Activated CD8-positive, alpha-beta T cell treated with anti-CD3 and anti-CD28 coated beads, Interleukin-2, amount 10 ng/mL, durations not matched to agents 7 days and 5 days (primary cell): ENCODE measurements at regions not wholly inside any gene's neighbourhood (a gene's known extent, or its start where the extent isn't known, plus 50 kb on each side); places are given as distances from the start of the nearest gene placed in this dataset.
A peak's percentile ranks its signal among the peaks of the same experiment; 100 is the strongest.
"Not testable (repeated sequence)": the region's sequence is repeated elsewhere in the genome, so short reads cannot be mapped to it uniquely, and the experiment has no call there.

ENCODE experiments used
- ATAC-seq: fragments of 150-1000 bp; cut with Tn5 transposase; one replicate; pipeline ENCODE4 v1.10.0; 2021; ENCODE audit warnings: moderate library complexity
- CTCF ChIA-PET: fragments of 350-600 bp; sonication (Branson Sonifier 250); formaldehyde crosslinking; loops from one replicate; lab custom pipeline; 2021; ENCODE audit warnings: antibody characterized with exemption; lab: Charles Lee
- POLR2A ChIA-PET: fragments of 350-600 bp; sonication (Branson Sonifier 250); formaldehyde crosslinking; loops from one replicate; lab custom pipeline; 2021; ENCODE audit warnings: antibody characterized with exemption; lab: Charles Lee
- DNase-seq: peaks from one replicate; pipeline ENCODE4 v3.0.0-alpha.2; 2020
- H3K27ac Mint-ChIP-seq: one replicate; pipeline ENCODE4 v1.8.0; 2021; ENCODE audit warnings: mild to moderate bottlenecking, mixed read lengths
- H3K27me3 Mint-ChIP-seq: one replicate; pipeline ENCODE4 v1.8.0; 2021; ENCODE audit warnings: low read depth, mixed read lengths
- H3K36me3 Mint-ChIP-seq: one replicate; pipeline ENCODE4 v1.8.0; 2021; ENCODE audit warnings: low read depth, mixed read lengths
- H3K4me1 Mint-ChIP-seq: one replicate; pipeline ENCODE4 v1.8.0; 2021; ENCODE audit warnings: low read depth, mixed read lengths
- H3K4me3 Mint-ChIP-seq: one replicate; pipeline ENCODE4 v1.8.0; 2021; ENCODE audit warnings: mild to moderate bottlenecking, mixed read lengths
- H3K9me3 Mint-ChIP-seq: one replicate; pipeline ENCODE4 v1.8.0; 2022; ENCODE audit warnings: mixed read lengths; ENCODE audit not compliant: insufficient read depth

DNA sequence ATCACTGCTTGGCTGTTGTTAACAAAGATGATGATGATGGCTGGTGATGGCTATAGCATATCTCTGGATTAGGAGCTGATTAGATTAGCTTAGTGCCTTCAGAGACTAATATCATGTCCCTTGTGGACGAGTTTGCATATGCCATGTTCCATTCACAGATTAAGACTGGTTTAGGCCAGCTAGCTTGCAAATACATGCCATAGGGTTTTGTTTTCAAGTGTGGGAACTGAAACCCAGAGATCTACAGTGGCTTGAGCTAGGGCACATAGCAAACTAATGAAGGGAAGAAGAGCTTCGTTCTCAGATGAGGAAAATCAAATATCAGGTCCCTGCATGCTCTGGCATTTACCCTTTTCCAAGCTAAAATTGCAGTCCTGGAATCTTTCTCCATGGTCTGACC is 492.3 kb downstream of the MAGEE1 start:
- H3K36me3 Mint-ChIP-seq, result no peaks in the 10 kb centered on the region
- no peaks in the 10 kb centered on the region for H3K27me3 Mint-ChIP-seq
- DNase-seq (no peak), ATAC-seq (no peak)
- no peak overlapping the region for H3K4me3 Mint-ChIP-seq
- POLR2A ChIA-PET, result no interaction called here
- CTCF ChIA-PET, result no interaction called here
- H3K9me3 Mint-ChIP-seq, result no peaks in the 10 kb centered on the region
- no peak overlapping the region for H3K27ac Mint-ChIP-seq
- no peaks in the 10 kb centered on the region for H3K4me1 Mint-ChIP-seq

DNA sequence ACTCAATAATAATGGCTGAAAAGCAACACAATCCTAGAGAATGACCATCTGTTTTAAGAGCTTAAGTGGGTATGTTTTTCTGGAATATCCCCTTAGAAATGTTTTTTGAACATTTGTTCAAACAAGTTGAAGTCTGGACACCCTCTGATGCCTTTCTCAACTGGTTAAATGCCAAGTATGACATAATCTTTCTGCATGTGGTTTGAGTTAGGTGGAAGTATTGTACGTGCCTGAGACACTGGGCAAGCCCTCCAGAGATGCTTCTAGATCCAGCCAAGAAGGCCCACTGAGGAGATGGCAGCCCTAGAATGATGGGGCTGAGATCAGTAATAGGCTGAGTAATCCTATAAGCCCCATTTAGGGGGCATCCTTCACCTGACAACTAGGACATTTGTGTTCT is 493.1 kb downstream of the MAGEE1 start:
- no peak for DNase-seq
- H3K36me3 Mint-ChIP-seq, result no peaks in the 10 kb centered on the region
- H3K27ac Mint-ChIP-seq, result no peak overlapping the region
- no peaks in the 10 kb centered on the region for H3K27me3 Mint-ChIP-seq
- POLR2A ChIA-PET, result no interaction called here
- ATAC-seq, result no peak
- no peaks in the 10 kb centered on the region for H3K9me3 Mint-ChIP-seq
- no peak overlapping the region for H3K4me3 Mint-ChIP-seq
- CTCF ChIA-PET, result no interaction called here
- H3K4me1 Mint-ChIP-seq, result no peaks in the 10 kb centered on the region

DNA sequence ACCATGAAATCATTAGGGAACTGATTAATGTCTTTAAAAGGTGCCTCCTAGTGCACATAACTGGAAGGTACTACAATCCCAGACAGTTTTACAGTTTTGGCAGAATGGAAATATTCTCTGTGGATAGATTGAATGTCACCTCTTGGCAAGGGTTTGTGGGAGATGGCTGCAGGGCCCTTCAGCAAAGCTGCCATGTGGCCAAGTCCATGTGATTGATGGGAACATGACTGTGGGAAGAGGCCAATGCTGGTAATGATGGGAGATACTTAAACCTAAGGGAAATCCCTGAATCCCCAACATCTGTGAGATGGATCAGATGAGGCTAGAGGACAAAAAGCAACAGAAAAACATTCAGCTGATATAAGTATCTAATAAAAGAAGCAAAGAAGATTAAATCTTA is 493.7 kb downstream of the MAGEE1 start:
- Mint-ChIP-seq H3K4me1 (no peaks in the 10 kb centered on the region), H3K36me3 (no peaks in the 10 kb centered on the region), H3K4me3 (no peak overlapping the region), H3K27ac (no peak overlapping the region), H3K9me3 (no peaks in the 10 kb centered on the region), H3K27me3 (no peaks in the 10 kb centered on the region)
- DNase-seq (no peak), ATAC-seq (no peak)
- POLR2A ChIA-PET, result no interaction called here
- CTCF ChIA-PET, result no interaction called here

DNA sequence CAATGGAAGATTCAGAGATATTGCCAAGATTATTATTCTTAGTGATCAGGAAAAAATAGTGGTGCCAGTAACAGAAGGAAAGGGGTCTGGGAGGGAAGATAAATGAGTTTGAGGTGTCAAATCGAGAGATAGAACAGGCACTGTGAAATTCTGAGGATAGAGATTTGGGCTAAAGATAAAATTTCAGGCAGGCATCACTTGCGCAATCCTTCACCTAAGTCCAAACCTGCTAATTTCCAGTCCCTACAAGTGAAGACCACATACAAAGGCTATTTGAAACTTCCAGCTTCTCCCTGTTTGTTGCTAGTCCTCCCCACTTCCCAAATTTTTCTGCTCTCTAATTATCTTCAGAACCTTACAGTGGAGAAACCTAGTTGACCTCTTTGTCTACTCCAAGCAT is 494.6 kb downstream of the MAGEE1 start:
- Mint-ChIP-seq H3K27ac (no peak overlapping the region), H3K4me3 (no peak overlapping the region), H3K27me3 (no peaks in the 10 kb centered on the region), H3K9me3 (no peaks in the 10 kb centered on the region), H3K36me3 (no peaks in the 10 kb centered on the region), H3K4me1 (no peaks in the 10 kb centered on the region)
- CTCF ChIA-PET, result no interaction called here
- ATAC-seq (no peak), DNase-seq (no peak)
- POLR2A ChIA-PET, result no interaction called here

DNA sequence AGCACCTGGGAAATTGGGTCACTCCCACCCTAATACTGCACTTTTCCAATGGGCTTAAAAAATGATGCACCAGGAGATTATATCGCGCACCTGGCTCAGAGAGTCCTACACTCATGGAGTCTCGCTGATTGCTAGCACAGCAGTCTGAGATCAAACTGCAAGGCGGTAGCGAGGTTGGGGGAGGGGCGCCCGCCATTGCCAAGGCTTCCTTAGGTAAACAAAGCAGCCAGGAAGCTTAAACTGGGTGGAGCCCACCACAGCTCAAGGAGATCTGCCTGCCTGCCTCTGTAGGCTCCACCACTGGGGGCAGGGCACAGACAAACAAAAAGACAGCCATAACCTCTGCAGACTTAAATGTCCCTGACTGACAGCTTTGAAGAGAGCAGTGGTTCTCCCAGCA is 497.1 kb downstream of the MAGEE1 start:
- H3K27ac Mint-ChIP-seq, CTCF ChIA-PET, H3K9me3 Mint-ChIP-seq, H3K36me3 Mint-ChIP-seq, POLR2A ChIA-PET, DNase-seq, H3K4me3 Mint-ChIP-seq, H3K27me3 Mint-ChIP-seq, ATAC-seq, H3K4me1 Mint-ChIP-seq: not testable (repeated sequence)

DNA sequence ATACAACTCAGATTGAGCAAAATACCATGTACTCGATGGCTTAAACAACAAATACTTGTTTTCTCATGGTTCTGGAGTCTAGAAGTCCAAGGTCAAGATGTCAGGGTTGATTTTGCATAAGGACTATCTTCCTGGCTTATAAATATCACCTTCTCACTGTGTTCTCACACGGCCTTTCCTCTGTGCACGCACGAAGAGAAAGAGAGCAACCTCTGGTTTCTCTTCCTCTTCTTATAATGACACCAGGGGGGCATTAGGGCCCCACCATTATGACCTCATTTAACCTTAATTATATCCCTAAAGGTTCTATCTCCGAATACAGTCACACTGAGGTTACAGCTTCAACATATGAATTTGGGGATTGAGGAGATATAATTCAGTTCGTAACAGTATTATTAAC is 504.0 kb downstream of the MAGEE1 start:
- H3K27ac Mint-ChIP-seq, result no peak overlapping the region
- no peaks in the 10 kb centered on the region for H3K9me3 Mint-ChIP-seq
- no peaks in the 10 kb centered on the region for H3K27me3 Mint-ChIP-seq
- ChIA-PET CTCF (no interaction called here), POLR2A (no interaction called here)
- DNase-seq (no peak), ATAC-seq (no peak)
- no peaks in the 10 kb centered on the region for H3K4me1 Mint-ChIP-seq
- no peaks in the 10 kb centered on the region for H3K36me3 Mint-ChIP-seq
- no peak overlapping the region for H3K4me3 Mint-ChIP-seq

DNA sequence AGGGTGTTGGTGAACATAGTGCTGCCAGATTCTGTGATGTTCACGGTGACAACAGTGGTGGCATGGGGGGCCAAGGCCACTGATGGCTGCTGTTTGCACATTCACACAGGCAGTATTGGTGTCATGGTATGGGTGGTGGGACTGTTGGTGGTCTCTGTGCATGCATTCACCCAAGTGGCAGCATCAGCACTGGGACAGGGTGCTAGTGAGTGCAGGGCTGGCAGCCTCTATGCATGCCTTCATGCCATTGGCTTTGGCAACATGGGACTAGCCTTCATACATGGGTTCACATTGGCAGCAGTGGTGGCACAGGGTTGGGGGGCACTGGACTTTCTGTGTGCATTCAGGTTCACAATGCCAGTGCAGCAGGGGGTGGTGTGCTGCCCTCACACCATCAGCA is 489.7 kb upstream of the FGF16 start:
- Mint-ChIP-seq H3K4me3 (no peak overlapping the region), H3K36me3 (no peaks in the 10 kb centered on the region), H3K4me1 (no peaks in the 10 kb centered on the region), H3K27me3 (no peaks in the 10 kb centered on the region), H3K27ac (no peak overlapping the region), H3K9me3 (peaks cover 3% of the 10 kb centered on the region)
- DNase-seq (no peak), ATAC-seq (no peak)
- ChIA-PET POLR2A (no interaction called here), CTCF (no interaction called here)

DNA sequence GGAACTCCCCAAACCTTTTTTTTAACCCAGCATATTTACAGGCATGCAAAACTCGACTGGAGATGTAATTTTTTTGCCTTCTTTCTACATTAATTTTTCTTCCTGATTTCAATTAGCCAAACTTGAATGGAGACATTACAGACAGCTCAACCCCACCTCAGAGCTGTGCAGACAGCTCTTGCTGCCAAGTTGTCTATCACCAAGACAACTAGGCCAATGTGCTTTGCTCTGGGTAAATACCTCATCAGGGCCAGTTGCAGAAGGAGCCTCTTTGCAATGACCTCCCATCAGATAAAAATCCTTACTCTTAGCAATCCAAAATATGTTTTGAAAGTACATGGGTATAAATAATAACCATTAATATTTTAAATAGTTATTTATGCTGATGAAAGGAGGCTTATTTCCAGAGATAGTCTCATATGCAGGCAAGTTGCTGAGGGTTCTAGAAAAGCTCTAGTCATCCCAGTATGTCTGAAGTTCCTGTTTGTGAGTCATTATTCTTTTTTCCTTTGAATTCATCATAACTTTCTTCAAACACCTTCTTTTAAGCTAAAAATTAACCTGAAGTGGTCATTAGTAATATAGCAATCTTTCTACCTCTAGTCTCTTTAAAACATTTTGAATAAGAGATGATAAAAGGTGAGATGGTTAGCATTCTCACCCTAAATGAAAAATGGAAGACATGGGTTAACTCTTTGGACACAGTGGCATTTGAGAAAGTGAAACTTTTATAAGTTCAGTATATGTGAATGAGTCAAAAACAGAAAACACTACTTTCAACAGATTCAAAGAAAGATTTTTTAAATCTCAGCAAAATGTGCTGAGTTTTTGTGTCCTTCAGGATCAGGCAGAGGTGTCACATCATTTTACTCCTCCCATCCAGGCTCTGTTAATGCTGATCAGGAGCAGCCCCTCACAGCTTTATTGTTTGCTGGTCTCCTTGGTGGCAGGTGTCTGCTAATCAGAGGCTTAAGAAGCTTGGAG is 475.5 kb upstream of the FGF16 start:
- H3K4me3 Mint-ChIP-seq, result no peak overlapping the region
- ATAC-seq, result no peak
- no peaks in the 10 kb centered on the region for H3K36me3 Mint-ChIP-seq
- ChIA-PET CTCF (no interaction called here), POLR2A (no interaction called here)
- no peak overlapping the region for H3K27ac Mint-ChIP-seq
- no peaks in the 10 kb centered on the region for H3K27me3 Mint-ChIP-seq
- DNase-seq, result no peak
- H3K9me3 Mint-ChIP-seq, result no peaks in the 10 kb centered on the region
- no peaks in the 10 kb centered on the region for H3K4me1 Mint-ChIP-seq

DNA sequence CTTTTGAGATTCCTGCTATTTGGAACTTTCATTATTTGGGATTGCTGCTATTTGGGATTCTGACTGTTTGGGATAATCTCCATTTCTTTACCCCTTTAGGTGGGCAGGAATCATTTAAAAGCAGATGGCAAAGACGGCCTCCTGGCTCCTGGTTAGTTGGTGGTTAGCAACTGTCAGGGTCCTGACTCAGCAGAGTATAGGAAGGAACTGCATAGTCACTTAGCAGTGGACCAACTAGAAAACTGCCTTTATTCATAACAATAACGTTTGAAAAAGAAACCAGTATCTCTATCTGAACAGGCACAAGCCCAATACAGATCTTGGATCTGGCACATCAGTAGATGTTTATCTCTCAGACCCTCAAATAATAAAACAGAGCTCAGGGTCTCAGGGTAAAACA is 469.7 kb upstream of the FGF16 start:
- Mint-ChIP-seq H3K36me3 (no peaks in the 10 kb centered on the region), H3K27me3 (no peaks in the 10 kb centered on the region), H3K9me3 (no peaks in the 10 kb centered on the region), H3K4me3 (no peak overlapping the region), H3K27ac (no peak overlapping the region), H3K4me1 (no peaks in the 10 kb centered on the region)
- ChIA-PET CTCF (no interaction called here), POLR2A (no interaction called here)
- ATAC-seq, result no peak
- DNase-seq, result no peak

DNA sequence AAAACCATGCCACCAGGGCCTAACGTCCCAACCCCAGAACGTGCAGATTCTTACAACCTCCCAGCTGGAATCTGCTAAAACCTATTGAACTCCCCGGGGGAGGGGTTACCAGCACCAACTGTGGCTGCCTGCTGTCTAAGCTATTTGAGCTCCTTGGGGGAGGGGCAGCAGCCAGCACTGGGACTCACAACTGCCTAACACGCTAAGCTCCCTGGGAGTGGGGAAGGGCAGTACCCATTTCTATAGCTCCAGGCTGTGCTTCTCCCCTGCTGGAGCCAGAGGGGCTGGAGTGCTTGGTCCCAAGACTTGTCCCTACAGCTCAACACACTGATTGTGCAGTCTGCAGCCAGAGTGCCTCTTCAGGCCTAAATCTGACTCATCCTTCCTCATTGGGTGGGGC is 459.8 kb upstream of the FGF16 start:
- ChIA-PET POLR2A (no interaction called here), CTCF (no interaction called here)
- Mint-ChIP-seq H3K4me1 (no peaks in the 10 kb centered on the region), H3K27me3 (no peaks in the 10 kb centered on the region), H3K36me3 (no peaks in the 10 kb centered on the region), H3K4me3 (no peak overlapping the region), H3K27ac (no peak overlapping the region), H3K9me3 (peaks cover 5% of the 10 kb centered on the region)
- ATAC-seq (no peak), DNase-seq (no peak)

DNA sequence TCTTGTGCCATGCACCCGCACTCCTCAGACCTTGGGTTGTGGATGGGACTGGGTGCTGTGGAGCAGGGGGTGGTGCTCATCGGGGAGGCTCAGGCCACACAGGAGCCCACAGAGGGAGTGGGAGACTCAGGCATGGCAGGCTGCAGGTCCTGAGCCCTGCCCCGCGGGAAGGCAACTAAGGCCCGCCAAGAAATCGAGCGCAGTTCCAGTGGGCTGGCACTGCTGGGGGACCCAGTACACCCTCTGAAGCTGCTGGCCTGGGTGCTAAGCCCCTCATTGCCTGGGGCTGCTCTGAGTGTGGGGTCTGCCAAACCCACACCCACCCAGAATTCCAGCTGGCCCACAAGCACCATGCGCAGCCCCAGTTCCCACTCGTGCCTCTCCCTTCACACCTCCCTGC is 450.5 kb upstream of the FGF16 start:
- ATAC-seq (no peak), DNase-seq (no peak)
- Mint-ChIP-seq H3K9me3 (no peaks in the 10 kb centered on the region), H3K27me3 (no peaks in the 10 kb centered on the region), H3K4me1 (no peaks in the 10 kb centered on the region), H3K4me3 (no peak overlapping the region), H3K36me3 (no peaks in the 10 kb centered on the region), H3K27ac (no peak overlapping the region)
- POLR2A ChIA-PET, result no interaction called here
- CTCF ChIA-PET, result no interaction called here

DNA sequence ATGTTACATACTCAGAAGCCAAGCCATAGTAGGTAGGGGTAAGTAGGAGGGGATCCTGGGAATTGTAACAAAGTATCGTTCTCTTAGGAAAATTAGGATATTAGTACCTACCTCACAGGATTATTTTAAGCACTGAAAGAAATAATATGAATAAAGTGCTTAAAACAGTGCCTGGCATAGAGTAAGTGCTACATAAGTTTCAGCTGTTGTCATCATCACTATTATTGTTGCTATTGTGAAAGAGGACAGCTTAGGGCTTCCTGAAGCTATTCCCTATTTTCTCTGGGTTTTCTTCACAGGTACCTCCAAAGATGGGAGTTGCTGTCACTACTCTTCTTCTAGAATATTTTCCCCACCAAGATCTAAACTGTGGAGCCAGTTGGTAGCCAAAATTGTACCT is 443.7 kb upstream of the FGF16 start:
- ChIA-PET POLR2A (no interaction called here), CTCF (no interaction called here)
- no peak overlapping the region for H3K27ac Mint-ChIP-seq
- no peak for DNase-seq
- H3K4me1 Mint-ChIP-seq, result peaks cover 15% of the 10 kb centered on the region
- no peaks in the 10 kb centered on the region for H3K36me3 Mint-ChIP-seq
- H3K9me3 Mint-ChIP-seq, result no peaks in the 10 kb centered on the region
- no peak for ATAC-seq
- no peaks in the 10 kb centered on the region for H3K27me3 Mint-ChIP-seq
- H3K4me3 Mint-ChIP-seq, result no peak overlapping the region

DNA sequence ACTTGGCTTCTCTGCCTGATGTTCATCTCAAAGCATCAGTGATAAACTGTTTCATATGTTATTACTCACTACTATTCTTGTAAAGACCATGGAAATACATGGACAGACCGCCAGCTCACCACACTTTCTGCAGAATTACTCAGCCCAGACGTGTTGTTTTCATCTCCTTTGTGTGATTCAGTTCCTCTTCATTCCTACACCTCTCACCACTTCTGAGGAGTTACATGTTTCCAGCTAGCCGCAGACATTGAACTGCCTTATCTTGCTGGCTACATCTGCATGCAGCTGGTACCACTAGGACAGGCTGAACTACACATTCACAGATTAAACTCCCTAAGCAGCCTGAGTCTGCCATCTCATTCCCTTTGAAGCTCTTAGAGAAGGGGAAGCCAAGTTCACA is 443.2 kb upstream of the FGF16 start:
- no peak overlapping the region for H3K4me3 Mint-ChIP-seq
- H3K9me3 Mint-ChIP-seq, result no peaks in the 10 kb centered on the region
- ATAC-seq (peak; percentile 64), DNase-seq (peak; percentile 23)
- no peak overlapping the region for H3K27ac Mint-ChIP-seq
- H3K27me3 Mint-ChIP-seq, result no peaks in the 10 kb centered on the region
- no peaks in the 10 kb centered on the region for H3K36me3 Mint-ChIP-seq
- POLR2A ChIA-PET, result no interaction called here
- H3K4me1 Mint-ChIP-seq, result peaks cover 15% of the 10 kb centered on the region
- CTCF ChIA-PET, result no interaction called here
